Stimulated activated CD4-positive, alpha-beta T cell treated with anti-CD3 and anti-CD28 coated beads, Interleukin-12 subunit alpha, Interleukin-12 subunit beta, amount 100 ng/mL, for 4 hours (primary cell): ENCODE measurements at regions not wholly inside any gene's neighbourhood (a gene's known extent, or its start where the extent isn't known, plus 50 kb on each side); places are given as distances from the start of the nearest gene placed in this dataset.
"Not testable (repeated sequence)": the region's sequence is repeated elsewhere in the genome, so short reads cannot be mapped to it uniquely, and the experiment has no call there.

ENCODE experiments used
- DNase-seq: peaks from one replicate; pipeline ENCODE4 v3.0.0-alpha.2; 2020

GRCh38 chr4:27888505-27888904 lies 1027.9 kb downstream of the STIM2 start:
- no peak for DNase-seq

GRCh38 chr4:27894951-27895350 lies 1034.3 kb downstream of the STIM2 start:
- no peak for DNase-seq

- no peak for DNase-seq
Observed at GRCh38 chr4:27908356-27908755, 1047.7 kb downstream of the STIM2 start.

- no peak for DNase-seq
Observed at GRCh38 chr4:27910227-27910626, 1049.6 kb downstream of the STIM2 start.

- DNase-seq = no peak
Observed at GRCh38 chr4:27911047-27911446, 1050.4 kb downstream of the STIM2 start.

- DNase-seq = no peak
Observed at GRCh38 chr4:27913738-27914137, 1053.1 kb downstream of the STIM2 start.

- no peak for DNase-seq
Observed at GRCh38 chr4:27915822-27916221, 1055.2 kb downstream of the STIM2 start.

GRCh38 chr4:27916452-27917184 lies 1056.0 kb downstream of the STIM2 start:
- DNase-seq = no peak

- DNase-seq = no peak
Observed at GRCh38 chr4:27917381-27917780, 1056.7 kb downstream of the STIM2 start.

GRCh38 chr4:27921231-27921630 lies 1060.6 kb downstream of the STIM2 start:
- DNase-seq = no peak

GRCh38 chr4:27928761-27929540 lies 1068.3 kb downstream of the STIM2 start:
- no peak for DNase-seq

- DNase-seq = no peak
Observed at GRCh38 chr4:27930291-27930690, 1069.7 kb downstream of the STIM2 start.

GRCh38 chr4:27930976-27931375 lies 1070.3 kb downstream of the STIM2 start:
- DNase-seq = no peak

- no peak for DNase-seq
Observed at GRCh38 chr4:27931584-27931983, 1070.9 kb downstream of the STIM2 start.

- DNase-seq = no peak
Observed at GRCh38 chr4:27934871-27935270, 1074.2 kb downstream of the STIM2 start.

- DNase-seq = no peak
Observed at GRCh38 chr4:27946799-27947198, 1086.2 kb downstream of the STIM2 start.

- DNase-seq = no peak
Observed at GRCh38 chr4:27947302-27947701, 1086.7 kb downstream of the STIM2 start.

GRCh38 chr4:27964095-27964494 lies 1103.5 kb downstream of the STIM2 start:
- no peak for DNase-seq

GRCh38 chr4:27966664-27967063 lies 1106.0 kb downstream of the STIM2 start:
- no peak for DNase-seq

GRCh38 chr4:27973056-27973455 lies 1112.4 kb downstream of the STIM2 start:
- no peak for DNase-seq

GRCh38 chr4:27973700-27974099 lies 1113.1 kb downstream of the STIM2 start:
- no peak for DNase-seq

- DNase-seq = no peak
Observed at GRCh38 chr4:27974339-27974738, 1113.7 kb downstream of the STIM2 start.

- not testable (repeated sequence) for DNase-seq
Observed at GRCh38 chr4:27974881-27975280, 1114.2 kb downstream of the STIM2 start.

- not testable (repeated sequence) for DNase-seq
Observed at GRCh38 chr4:27978427-27979109, 1117.9 kb downstream of the STIM2 start.
